ENCODE measurements at regions not wholly inside any gene's neighbourhood (a gene's known extent, or its start where the extent isn't known, plus 50 kb on each side); places are given as distances from the start of the nearest gene placed in this dataset.

- dilution Hi-C loops (cut with MboI; ENCODE audit: extremely low pct_ligation_motif_present, low sequenced_read_pairs) (no loop called here), intact Hi-C loops (cut with micrococcal nuclease) (no loop called here)
- Histone ChIP-seq H3K9me1 (replicated peaks; ENCODE audit: control insufficient read depth, extremely low read depth, insufficient read depth, low read length) (no peaks in the 10 kb centered on the region), H4K20me1 (replicated peaks; ENCODE audit: control insufficient read depth, extremely low read depth, insufficient read depth, low read length) (no peaks in the 10 kb centered on the region), H3K4me3 (replicated peaks in 1 of 3; ENCODE audit: insufficient read depth in 1 of 3, low read depth in 1 of 3, low read length in 3 of 3) (no peak overlapping the region), H3K27ac (ENCODE audit: insufficient read depth, low read depth, low read length) (no peak overlapping the region), H3K79me2 (ENCODE audit: control insufficient read depth, insufficient read depth, low read length) (no peaks in the 10 kb centered on the region), H3K27me3 (ENCODE audit: control insufficient read depth in 2 of 2, insufficient read depth in 2 of 2, low read length in 2 of 2) (no peaks in the 10 kb centered on the region), H3K9me3 (replicated peaks; ENCODE audit: control insufficient read depth, insufficient read depth, low read length) (no peaks in the 10 kb centered on the region), H3K36me3 (ENCODE audit: control insufficient read depth in 2 of 2, extremely low read depth in 1 of 2, insufficient read depth in 2 of 2, low read length in 2 of 2) (no peaks in the 10 kb centered on the region), H3K9ac (replicated peaks; ENCODE audit: extremely low read depth, insufficient read depth, low read length) (no peak overlapping the region), H3K4me1 (ENCODE audit: control insufficient read depth, extremely low read depth, insufficient read depth, low read length) (peaks cover 3% of the 10 kb centered on the region), H2AFZ (ENCODE audit: low read depth, low read length) (no peak overlapping the region), H3K4me2 (ENCODE audit: insufficient read depth, low read length) (no peak overlapping the region)
- no peak for FAIRE-seq
- no TSS peak for BruUV-seq (replicated peaks)
- peak; percentile 69 for DNase-seq (ENCODE audit: low read depth, low spot score)
- ChIA-PET POLR2A (no interaction called here), CTCF (interaction anchor here (2.3 kb wide), 1 partner anchor 422 kb away, joined by 7 read pairs; no protein-coding TSS in a partner anchor)
- TF ChIP-seq MYC (IDR thresholded peaks at IDR 0.05; ENCODE audit: low read depth, low read length): no peak
- no peak for TF ChIP-seq EZH2 (IDR thresholded peaks at IDR 0.05; ENCODE audit: borderline replicate concordance, low read depth, low read length, severe bottlenecking)
- TF ChIP-seq JUN (IDR thresholded peaks at IDR 0.05; ENCODE audit: borderline replicate concordance, insufficient read depth, insufficient read length, low read depth): no peak
These were observed 694.9 kb downstream of the KCNJ3 start for GRCh38 chr2:155393406-155393805.

GRCh38 chr2:155391613-155392130 lies 693.2 kb downstream of the KCNJ3 start:
- peaks cover 3% of the 10 kb centered on the region for H3K4me1 ChIP-seq (ENCODE audit: control insufficient read depth, extremely low read depth, insufficient read depth, low read length)
- no TSS peak for BruUV-seq (replicated peaks)
- no peaks in the 10 kb centered on the region for H3K27me3 ChIP-seq (ENCODE audit: control insufficient read depth in 2 of 2, insufficient read depth in 2 of 2, low read length in 2 of 2)
- CTCF ChIA-PET: interaction anchor here (1.0 to 2.3 kb wide), 4 partner anchors 8 to 1945 kb away, joined by 3 to 7 read pairs (median 4); no protein-coding TSS in a partner anchor
- DNase-seq (ENCODE audit: low read depth, low spot score) (peak; percentile 92), FAIRE-seq (peak; percentile 73)
- H3K9ac ChIP-seq (replicated peaks; ENCODE audit: extremely low read depth, insufficient read depth, low read length): no peak overlapping the region
- TF ChIP-seq JUN (IDR thresholded peaks at IDR 0.05; ENCODE audit: borderline replicate concordance, insufficient read depth, insufficient read length, low read depth) (no peak), FOS (IDR thresholded peaks at IDR 0.05; ENCODE audit: borderline replicate concordance, insufficient read depth, low read length) (no peak), POLR2AphosphoS5 (IDR thresholded peaks at IDR 0.05; ENCODE audit: insufficient read depth, low read depth, low read length) (no peak), POLR2A (IDR thresholded peaks at IDR 0.05; ENCODE audit: low read depth, low read length) (no peak), MYC (IDR thresholded peaks at IDR 0.05; ENCODE audit: low read depth, low read length) (no peak), EZH2 (IDR thresholded peaks at IDR 0.05; ENCODE audit: borderline replicate concordance, low read depth, low read length, severe bottlenecking) (no peak), GATA2 (IDR thresholded peaks at IDR 0.05; ENCODE audit: insufficient read depth, insufficient read length, low read depth, low read length) (no peak), MAX (IDR thresholded peaks at IDR 0.05; ENCODE audit: insufficient read depth, insufficient read length) (no peak), CTCF (IDR thresholded peaks at IDR 0.05; ENCODE audit: extremely low read depth in 1 of 2, insufficient read depth in 1 of 2, low read depth in 1 of 2, low read length in 2 of 2) (no peak)
- no peak overlapping the region for H3K4me3 ChIP-seq (replicated peaks in 1 of 3; ENCODE audit: insufficient read depth in 1 of 3, low read depth in 1 of 3, low read length in 3 of 3)
- H4K20me1 ChIP-seq (replicated peaks; ENCODE audit: control insufficient read depth, extremely low read depth, insufficient read depth, low read length): no peaks in the 10 kb centered on the region
- H3K9me1 ChIP-seq (replicated peaks; ENCODE audit: control insufficient read depth, extremely low read depth, insufficient read depth, low read length): no peaks in the 10 kb centered on the region
- no peak overlapping the region for H2AFZ ChIP-seq (ENCODE audit: low read depth, low read length)
- H3K4me2 ChIP-seq (ENCODE audit: insufficient read depth, low read length): no peak overlapping the region
- H3K9me3 ChIP-seq (replicated peaks; ENCODE audit: control insufficient read depth, insufficient read depth, low read length): no peaks in the 10 kb centered on the region
- dilution Hi-C loops (cut with MboI; ENCODE audit: extremely low pct_ligation_motif_present, low sequenced_read_pairs): no loop called here
- intact Hi-C loops (cut with micrococcal nuclease): no loop called here
- POLR2A ChIA-PET: no interaction called here
- H3K79me2 ChIP-seq (ENCODE audit: control insufficient read depth, insufficient read depth, low read length): no peaks in the 10 kb centered on the region
- H3K27ac ChIP-seq (ENCODE audit: insufficient read depth, low read depth, low read length): no peak overlapping the region
- no peaks in the 10 kb centered on the region for H3K36me3 ChIP-seq (ENCODE audit: control insufficient read depth in 2 of 2, extremely low read depth in 1 of 2, insufficient read depth in 2 of 2, low read length in 2 of 2)
